ENCODE measurements at regions not wholly inside any gene's neighbourhood (a gene's known extent, or its start where the extent isn't known, plus 50 kb on each side); places are given as distances from the start of the nearest gene placed in this dataset.

DNA sequence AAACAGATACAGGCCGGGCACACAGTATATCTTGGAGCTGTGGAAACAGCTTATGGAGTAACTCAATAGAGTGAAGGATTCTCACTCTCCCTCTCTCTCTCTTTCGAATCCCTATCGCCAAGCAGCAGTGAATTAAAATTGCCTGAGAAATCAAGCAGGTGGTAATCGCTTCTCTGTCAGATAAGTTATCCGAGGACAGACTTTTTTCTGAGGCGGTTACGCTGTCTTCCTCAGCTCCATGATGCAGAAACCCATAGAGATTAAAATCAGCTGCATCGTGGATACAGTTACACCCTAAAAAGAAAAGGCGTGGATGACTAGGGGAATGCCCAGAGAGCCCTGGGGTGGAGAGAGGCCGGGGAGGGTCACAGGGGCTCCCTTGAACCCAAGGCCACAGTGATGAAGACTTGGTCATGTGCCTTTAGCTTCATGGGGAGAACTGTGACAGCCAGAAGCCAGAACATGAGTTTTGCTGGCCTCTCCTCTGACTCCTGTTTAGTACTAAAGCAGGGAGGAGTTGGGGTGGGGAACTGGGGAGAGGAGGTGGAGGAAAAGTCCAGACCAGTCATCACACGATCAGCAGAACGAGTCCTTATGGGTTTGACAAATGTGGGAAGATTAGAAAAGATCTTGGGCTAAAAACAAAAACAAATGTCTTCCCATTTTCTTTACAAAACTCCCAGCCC lies 138.8 kb upstream of the JARID2 start:
- Histone ChIP-seq H3K9ac (no peak overlapping the region), H3K4me2 (ENCODE audit: low read length) (no peak overlapping the region), H3K27ac (no peak overlapping the region), H3K4me3 (ENCODE audit: low read depth, low read length) (no peak overlapping the region), H3K4me1 (peaks cover 3% of the 10 kb centered on the region), H3K9me3 (ENCODE audit: control insufficient read depth, low read length) (no peaks in the 10 kb centered on the region), H3K27me3 (ENCODE audit: control insufficient read depth, insufficient read depth, low read length) (no peaks in the 10 kb centered on the region), H2AFZ (no peak overlapping the region), H3K36me3 (ENCODE audit: control insufficient read depth, insufficient read depth, low read length) (no peaks in the 10 kb centered on the region), H3K79me2 (no peaks in the 10 kb centered on the region)
- TF ChIP-seq, protein P1, sequence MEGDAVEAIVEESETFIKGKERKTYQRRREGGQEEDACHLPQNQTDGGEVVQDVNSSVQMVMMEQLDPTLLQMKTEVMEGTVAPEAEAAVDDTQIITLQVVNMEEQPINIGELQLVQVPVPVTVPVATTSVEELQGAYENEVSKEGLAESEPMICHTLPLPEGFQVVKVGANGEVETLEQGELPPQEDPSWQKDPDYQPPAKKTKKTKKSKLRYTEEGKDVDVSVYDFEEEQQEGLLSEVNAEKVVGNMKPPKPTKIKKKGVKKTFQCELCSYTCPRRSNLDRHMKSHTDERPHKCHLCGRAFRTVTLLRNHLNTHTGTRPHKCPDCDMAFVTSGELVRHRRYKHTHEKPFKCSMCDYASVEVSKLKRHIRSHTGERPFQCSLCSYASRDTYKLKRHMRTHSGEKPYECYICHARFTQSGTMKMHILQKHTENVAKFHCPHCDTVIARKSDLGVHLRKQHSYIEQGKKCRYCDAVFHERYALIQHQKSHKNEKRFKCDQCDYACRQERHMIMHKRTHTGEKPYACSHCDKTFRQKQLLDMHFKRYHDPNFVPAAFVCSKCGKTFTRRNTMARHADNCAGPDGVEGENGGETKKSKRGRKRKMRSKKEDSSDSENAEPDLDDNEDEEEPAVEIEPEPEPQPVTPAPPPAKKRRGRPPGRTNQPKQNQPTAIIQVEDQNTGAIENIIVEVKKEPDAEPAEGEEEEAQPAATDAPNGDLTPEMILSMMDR (IDR thresholded peaks at IDR 0.05) = no peak

DNA sequence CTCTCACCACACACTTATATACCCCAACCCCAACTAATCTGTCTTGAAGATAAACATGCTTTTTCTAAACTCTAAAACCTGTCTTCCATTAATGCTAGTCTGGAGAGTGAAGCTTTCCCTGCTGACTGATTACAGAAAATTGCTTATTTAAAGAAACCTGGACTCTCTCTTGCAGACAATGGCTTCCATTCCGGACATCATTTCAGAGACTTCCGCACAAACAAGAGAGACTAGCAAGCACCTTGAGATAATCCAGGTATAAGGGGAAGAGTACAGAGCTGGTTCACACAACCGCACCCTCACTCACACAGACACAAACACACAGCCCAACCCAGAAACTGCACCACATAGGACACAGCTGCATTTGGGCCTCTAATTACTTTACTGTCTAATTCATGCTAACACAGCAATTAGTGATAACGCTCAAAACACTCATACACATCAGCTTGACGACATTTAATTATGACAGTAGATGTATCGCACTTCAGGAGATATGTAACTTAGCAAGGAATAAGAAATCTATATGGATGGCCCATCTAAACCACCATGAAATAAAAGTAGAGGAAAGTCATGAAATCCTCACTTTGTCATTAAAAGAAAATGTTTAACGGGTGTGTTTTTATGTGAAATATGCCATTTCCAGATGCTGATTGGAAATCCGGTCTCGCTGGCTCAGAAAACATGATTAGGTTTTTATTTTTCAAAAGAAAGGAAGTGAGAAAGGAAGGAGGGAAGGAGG lies 138.1 kb upstream of the JARID2 start:
- Histone ChIP-seq H2AFZ (no peak overlapping the region), H3K27me3 (ENCODE audit: control insufficient read depth, insufficient read depth, low read length) (no peaks in the 10 kb centered on the region), H3K27ac (no peak overlapping the region), H3K9ac (no peak overlapping the region), H3K9me3 (ENCODE audit: control insufficient read depth, low read length) (no peaks in the 10 kb centered on the region), H3K36me3 (ENCODE audit: control insufficient read depth, insufficient read depth, low read length) (no peaks in the 10 kb centered on the region), H3K4me2 (ENCODE audit: low read length) (no peak overlapping the region), H3K79me2 (no peaks in the 10 kb centered on the region), H3K4me1 (peaks cover 3% of the 10 kb centered on the region), H3K4me3 (ENCODE audit: low read depth, low read length) (no peak overlapping the region)
- TF ChIP-seq, protein P1 (IDR thresholded peaks at IDR 0.05) = no peak

DNA sequence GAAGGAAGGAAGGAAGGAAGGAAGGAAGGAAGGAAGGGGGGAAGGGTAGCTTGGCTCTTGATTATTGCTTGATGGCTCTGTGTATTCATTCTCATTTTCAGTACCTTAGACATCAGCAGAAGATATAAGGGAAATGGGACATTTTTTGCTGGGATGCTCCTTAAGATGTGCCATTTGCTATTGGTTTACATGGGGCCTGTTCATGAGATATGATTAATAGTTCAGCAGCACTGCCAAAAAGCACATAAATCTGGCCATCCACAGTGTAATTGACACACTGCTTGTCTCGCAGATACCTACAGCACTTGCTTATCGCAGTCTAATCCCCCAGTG lies 137.5 kb upstream of the JARID2 start:
- H3K36me3 ChIP-seq (ENCODE audit: control insufficient read depth, insufficient read depth, low read length) = no peaks in the 10 kb centered on the region
- H3K4me1 ChIP-seq = peaks cover 3% of the 10 kb centered on the region
- H3K27me3 ChIP-seq (ENCODE audit: control insufficient read depth, insufficient read depth, low read length) = no peaks in the 10 kb centered on the region
- no peak overlapping the region for H3K4me2 ChIP-seq (ENCODE audit: low read length)
- no peak overlapping the region for H3K9ac ChIP-seq
- TF ChIP-seq, protein P1 (IDR thresholded peaks at IDR 0.05) = no peak
- no peak overlapping the region for H3K27ac ChIP-seq
- no peak overlapping the region for H3K4me3 ChIP-seq (ENCODE audit: low read depth, low read length)
- no peaks in the 10 kb centered on the region for H3K79me2 ChIP-seq
- no peaks in the 10 kb centered on the region for H3K9me3 ChIP-seq (ENCODE audit: control insufficient read depth, low read length)
- H2AFZ ChIP-seq = no peak overlapping the region

DNA sequence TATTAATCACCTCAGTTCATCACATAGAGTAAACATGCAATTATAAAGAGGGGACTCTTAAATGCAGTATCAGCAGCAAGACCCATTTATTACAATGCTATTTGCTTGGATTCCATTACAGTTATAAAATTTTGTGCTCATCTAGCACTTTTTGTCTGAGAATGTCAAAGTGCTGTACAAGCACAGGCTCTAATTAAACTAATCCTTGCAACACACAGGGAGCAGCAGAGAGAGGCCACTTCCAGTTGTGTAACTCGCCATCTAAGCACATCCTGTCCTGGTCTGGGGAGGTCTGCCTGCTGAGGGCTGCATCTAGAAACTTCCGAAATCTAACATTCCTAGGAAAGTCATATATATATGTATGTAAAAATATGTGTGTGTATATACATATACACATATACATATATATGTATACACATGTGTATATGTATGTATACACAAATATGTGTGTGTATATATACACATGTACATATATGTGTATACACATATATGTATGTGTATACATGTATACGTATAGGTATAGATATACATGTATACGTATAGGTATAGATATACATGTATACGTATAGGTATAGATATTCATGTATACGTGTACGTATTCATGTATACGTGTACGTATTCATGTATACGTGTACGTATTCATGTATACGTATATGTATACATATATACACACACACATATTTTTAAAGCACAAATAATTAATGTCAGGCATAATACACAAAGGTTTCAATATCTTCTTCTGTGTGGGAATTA lies 136.4 kb upstream of the JARID2 start:
- Histone ChIP-seq H3K36me3 (ENCODE audit: control insufficient read depth, insufficient read depth, low read length) (no peaks in the 10 kb centered on the region), H3K4me2 (ENCODE audit: low read length) (no peak overlapping the region), H3K4me3 (ENCODE audit: low read depth, low read length) (no peak overlapping the region), H3K79me2 (no peaks in the 10 kb centered on the region), H3K9me3 (ENCODE audit: control insufficient read depth, low read length) (no peaks in the 10 kb centered on the region), H2AFZ (no peak overlapping the region), H3K4me1 (peaks cover 3% of the 10 kb centered on the region), H3K27me3 (ENCODE audit: control insufficient read depth, insufficient read depth, low read length) (no peaks in the 10 kb centered on the region), H3K9ac (no peak overlapping the region), H3K27ac (no peak overlapping the region)
- TF ChIP-seq, protein P1 (IDR thresholded peaks at IDR 0.05) = no peak

Data from parathyroid adenoma (tissue), 2 donors.